H9 (cell line): ENCODE measurements at regions not wholly inside any gene's neighbourhood (a gene's known extent, or its start where the extent isn't known, plus 50 kb on each side); places are given as distances from the start of the nearest gene placed in this dataset.

Source experiments
- DNase-seq: peaks from one replicate; pipeline ENCODE4 v3.0.0-alpha.2; 2017
- H2AFZ ChIP-seq: one replicate; pipeline ENCODE4 v1.6.1; 2013; ENCODE audit warnings: mild to moderate bottlenecking, low read length, control low read depth, moderate library complexity
- H2AK5ac ChIP-seq: 2 replicates; pipeline ENCODE4 v1.6.1; 2013; ENCODE audit warnings: low read length, control low read depth, mixed read lengths; ENCODE audit not compliant: insufficient read length
- H2BK120ac ChIP-seq: one replicate; pipeline ENCODE4 v1.6.1; 2013; ENCODE audit warnings: low read depth, mild to moderate bottlenecking, low read length, control low read depth, inconsistent platforms; ENCODE audit not compliant: poor library complexity, severe bottlenecking
- H2BK12ac ChIP-seq: 2 replicates; pipeline ENCODE4 v1.6.1; 2013; ENCODE audit warnings: low read length, control low read depth, mixed read lengths, low read depth; ENCODE audit not compliant: insufficient read length
- H2BK15ac ChIP-seq: 2 replicates; pipeline ENCODE4 v1.6.1; 2013; ENCODE audit warnings: low read depth, low read length, control low read depth
- H2BK20ac ChIP-seq: one replicate; pipeline ENCODE4 v1.6.1; 2013; ENCODE audit warnings: low read depth, mild to moderate bottlenecking, low read length, control low read depth, inconsistent platforms; ENCODE audit not compliant: poor library complexity, severe bottlenecking
- H2BK5ac ChIP-seq: 2 replicates; pipeline ENCODE4 v1.6.1; 2013; ENCODE audit warnings: low read length, control low read depth, mixed read lengths; ENCODE audit not compliant: insufficient read length
- H3K14ac ChIP-seq: 2 replicates; pipeline ENCODE4 v1.6.1; 2013; ENCODE audit warnings: low read length, control low read depth; ENCODE audit not compliant: insufficient read depth
- H3K18ac ChIP-seq: 2 replicates; pipeline ENCODE4 v1.6.1; 2013; ENCODE audit warnings: low read depth, mild to moderate bottlenecking, mixed read lengths, low read length, control low read depth; ENCODE audit not compliant: insufficient read length
- H3K23ac ChIP-seq: 2 replicates; pipeline ENCODE4 v1.6.1; 2013; ENCODE audit warnings: low read length, control low read depth, mixed read lengths, low read depth; ENCODE audit not compliant: insufficient read length
- H3K23me2 ChIP-seq: 2 replicates; pipeline ENCODE4 v1.6.1; 2013; ENCODE audit warnings: low read depth, mild to moderate bottlenecking, mixed read lengths, low read length, control low read depth; ENCODE audit not compliant: insufficient read length, poor library complexity, severe bottlenecking
- H3K27ac ChIP-seq: 2 replicates; pipeline ENCODE4 v1.5.1; 2013; ENCODE audit warnings: low read length, control low read depth, mixed read lengths, low read depth; ENCODE audit not compliant: insufficient read length
- H3K27me3 ChIP-seq: 2 replicates; pipeline ENCODE4 v1.6.1; 2013; ENCODE audit warnings: low read length, control low read depth, inconsistent platforms; ENCODE audit not compliant: insufficient read depth
- H3K4ac ChIP-seq: 2 replicates; pipeline ENCODE4 v1.6.1; 2013; ENCODE audit warnings: low read depth, mild to moderate bottlenecking, control low read depth, inconsistent platforms, low read length, moderate library complexity
- H3K4me1 ChIP-seq: 2 replicates; pipeline ENCODE4 v1.6.1; 2013; ENCODE audit warnings: low read length, control low read depth, inconsistent platforms; ENCODE audit not compliant: insufficient read depth
- H3K4me2 ChIP-seq: 2 replicates; pipeline ENCODE4 v1.6.1; 2013; ENCODE audit warnings: low read length, control low read depth, mixed read lengths; ENCODE audit not compliant: insufficient read length, insufficient read depth
- H3K56ac ChIP-seq: 2 replicates; pipeline ENCODE4 v1.6.1; 2013; ENCODE audit warnings: low read depth, mild to moderate bottlenecking, mixed read lengths, low read length, control low read depth; ENCODE audit not compliant: insufficient read length
- H3K79me1 ChIP-seq: 2 replicates; pipeline ENCODE4 v1.6.1; 2013; ENCODE audit warnings: low read depth, mild to moderate bottlenecking, moderate library complexity, low read length, control low read depth, inconsistent platforms; ENCODE audit not compliant: insufficient read depth, poor library complexity, severe bottlenecking
- H3K79me2 ChIP-seq: 2 replicates; pipeline ENCODE4 v1.6.1; 2013; ENCODE audit warnings: low read length, control low read depth, inconsistent platforms; ENCODE audit not compliant: insufficient read depth
- H3K9ac ChIP-seq: 2 replicates; pipeline ENCODE4 v1.6.1; 2013; ENCODE audit warnings: low read length, control low read depth, mixed read lengths; ENCODE audit not compliant: insufficient read length; ENCODE audit errors: extremely low read depth
- H3K9me3 ChIP-seq: one replicate; pipeline ENCODE4 v1.6.1; 2013; ENCODE audit warnings: low read depth, low read length, inconsistent platforms; ENCODE audit not compliant: control insufficient read depth
- H3T11ph ChIP-seq: one replicate; pipeline ENCODE4 v1.6.1; 2013; ENCODE audit warnings: mild to moderate bottlenecking, low read length, control low read depth, inconsistent platforms
- H4K20me1 ChIP-seq: one replicate; pipeline ENCODE4 v1.6.1; 2013; ENCODE audit not compliant: control insufficient read depth, insufficient read length, insufficient read depth
- H4K5ac ChIP-seq: 2 replicates; pipeline ENCODE4 v1.6.1; 2013; ENCODE audit warnings: low read depth, mild to moderate bottlenecking, mixed read lengths, low read length, control low read depth; ENCODE audit not compliant: insufficient read length
- H4K8ac ChIP-seq: replicated peaks from 2 replicates; pipeline ENCODE4 v1.6.1; 2013; ENCODE audit warnings: low read length, control low read depth, mixed read lengths, low read depth; ENCODE audit not compliant: insufficient read length
- H4K91ac ChIP-seq: 2 replicates; pipeline ENCODE4 v1.6.1; 2013; ENCODE audit warnings: low read depth, mild to moderate bottlenecking, moderate library complexity, mixed read lengths, low read length, control low read depth; ENCODE audit not compliant: insufficient read length
- H3K27ac Mint-ChIP-seq, 3 experiments: 2 replicates in 2 of 3; 3 replicates in 1 of 3; pipeline ENCODE4 v1.8.0; 2020 to 2021; ENCODE audit warnings: mixed read lengths in 3 of 3, mild to moderate bottlenecking in 1 of 3, moderate library complexity in 1 of 3
- H3K27me3 Mint-ChIP-seq: 2 replicates; pipeline ENCODE4 v1.8.0; 2021; ENCODE audit warnings: low read depth, mild to moderate bottlenecking, moderate library complexity, mixed read lengths
- H3K36me3 Mint-ChIP-seq, 3 experiments: 2 replicates in 2 of 3; 3 replicates in 1 of 3; pipeline ENCODE4 v1.8.0; 2020 to 2021; ENCODE audit warnings: low read depth in 3 of 3, mixed read lengths in 3 of 3; ENCODE audit not compliant: insufficient read depth in 1 of 3
- H3K4me1 Mint-ChIP-seq, 2 experiments: 2 replicates each; pipeline ENCODE4 v1.8.0; 2020; ENCODE audit warnings: mixed read lengths in 2 of 2
- H3K4me3 Mint-ChIP-seq, 2 experiments: 2 replicates in 1 of 2; 3 replicates in 1 of 2; pipeline ENCODE4 v1.8.0; 2020 to 2021; ENCODE audit warnings: mild to moderate bottlenecking in 2 of 2, mixed read lengths in 2 of 2, moderate library complexity in 1 of 2
- H3K9me3 Mint-ChIP-seq, 2 experiments: 2 replicates in 1 of 2; 3 replicates in 1 of 2; pipeline ENCODE4 v1.8.0; 2020; ENCODE audit warnings: mild to moderate bottlenecking in 2 of 2, mixed read lengths in 2 of 2, moderate library complexity in 1 of 2
- WGBS: extraction: QIAGEN DNeasy Blood & Tissue Kit; methylation state at CpG from one replicate; pipeline ENCODE4 v1.1.7; 2013; ENCODE audit warnings: missing lambda C conversion rate, low lambda C conversion rate, mixed read lengths; ENCODE audit not compliant: insufficient read length; ENCODE audit errors: extremely low coverage; 5-methylcytosine and 5-hydroxymethylcytosine counted together
- TF ChIP-seq, protein P1 (sequence below): fragments of 200-600 bp; sonication (generic); conservative IDR thresholded peaks from 3 replicates; pipeline ENCODE4 v1.8.0; 2021; ENCODE audit warnings: antibody characterized with exemption, mild to moderate bottlenecking

- Mint-ChIP-seq H3K9me3 (peaks cover 35 to 38% of the 10 kb centered on the region in 2 experiments), H3K36me3 (peaks cover 6 to 34% (median 9%) of the 10 kb centered on the region in 3 experiments; a peak in 4 of 7 replicates), H3K4me1 (no peaks in the 10 kb centered on the region)
These were observed 291.3 kb downstream of the REEP3 start for GRCh38 chr10:63812501-63812900.

More at GRCh38 chr10:63812501-63812900, 291.3 kb downstream of the REEP3 start:
- Histone ChIP-seq H3K27me3 (no peaks in the 10 kb centered on the region), H3K27ac (no peak overlapping the region), H3K4me1 (no peaks in the 10 kb centered on the region), H3K18ac (no peak overlapping the region), H2BK120ac (no peak overlapping the region), H2BK15ac (no peak overlapping the region), H3K14ac (no peak overlapping the region), H3K4me2 (no peak overlapping the region), H4K5ac (no peak overlapping the region), H2BK5ac (no peak overlapping the region), H3K23me2 (no peaks in the 10 kb centered on the region), H3K23ac (no peak overlapping the region), H3T11ph (no peak overlapping the region), H2BK20ac (no peak overlapping the region), H2AFZ (no peak overlapping the region), H3K79me2 (no peaks in the 10 kb centered on the region), H3K79me1 (no peaks in the 10 kb centered on the region), H3K9ac (no peak overlapping the region), H4K91ac (no peak overlapping the region), H3K56ac (no peak overlapping the region), H4K20me1 (no peaks in the 10 kb centered on the region), H2BK12ac (no peak overlapping the region), H4K8ac (no peak overlapping the region), H3K9me3 (no peaks in the 10 kb centered on the region), H2AK5ac (no peak overlapping the region), H3K4ac (no peak overlapping the region)
- no peak overlapping the region for H3K27ac Mint-ChIP-seq
- peaks cover 1% of the 10 kb centered on the region for H3K27me3 Mint-ChIP-seq
- H3K4me3 Mint-ChIP-seq, result no peak overlapping the region
- WGBS, result no CpG with 5 or more reads among the region's 2 CpGs
- TF ChIP-seq, protein P1, sequence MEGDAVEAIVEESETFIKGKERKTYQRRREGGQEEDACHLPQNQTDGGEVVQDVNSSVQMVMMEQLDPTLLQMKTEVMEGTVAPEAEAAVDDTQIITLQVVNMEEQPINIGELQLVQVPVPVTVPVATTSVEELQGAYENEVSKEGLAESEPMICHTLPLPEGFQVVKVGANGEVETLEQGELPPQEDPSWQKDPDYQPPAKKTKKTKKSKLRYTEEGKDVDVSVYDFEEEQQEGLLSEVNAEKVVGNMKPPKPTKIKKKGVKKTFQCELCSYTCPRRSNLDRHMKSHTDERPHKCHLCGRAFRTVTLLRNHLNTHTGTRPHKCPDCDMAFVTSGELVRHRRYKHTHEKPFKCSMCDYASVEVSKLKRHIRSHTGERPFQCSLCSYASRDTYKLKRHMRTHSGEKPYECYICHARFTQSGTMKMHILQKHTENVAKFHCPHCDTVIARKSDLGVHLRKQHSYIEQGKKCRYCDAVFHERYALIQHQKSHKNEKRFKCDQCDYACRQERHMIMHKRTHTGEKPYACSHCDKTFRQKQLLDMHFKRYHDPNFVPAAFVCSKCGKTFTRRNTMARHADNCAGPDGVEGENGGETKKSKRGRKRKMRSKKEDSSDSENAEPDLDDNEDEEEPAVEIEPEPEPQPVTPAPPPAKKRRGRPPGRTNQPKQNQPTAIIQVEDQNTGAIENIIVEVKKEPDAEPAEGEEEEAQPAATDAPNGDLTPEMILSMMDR, result no peak
- no peak for DNase-seq
